ENCODE measurements at regions not wholly inside any gene's neighbourhood (a gene's known extent, or its start where the extent isn't known, plus 50 kb on each side); places are given as distances from the start of the nearest gene placed in this dataset.

- no peak for DNase-seq
These were observed 835.6 kb upstream of the GRAMD2B start for GRCh38 chr5:125587631-125588030.

GRCh38 chr5:125592856-125593255 lies 830.4 kb upstream of the GRAMD2B start:
- DNase-seq = no peak

DNA sequence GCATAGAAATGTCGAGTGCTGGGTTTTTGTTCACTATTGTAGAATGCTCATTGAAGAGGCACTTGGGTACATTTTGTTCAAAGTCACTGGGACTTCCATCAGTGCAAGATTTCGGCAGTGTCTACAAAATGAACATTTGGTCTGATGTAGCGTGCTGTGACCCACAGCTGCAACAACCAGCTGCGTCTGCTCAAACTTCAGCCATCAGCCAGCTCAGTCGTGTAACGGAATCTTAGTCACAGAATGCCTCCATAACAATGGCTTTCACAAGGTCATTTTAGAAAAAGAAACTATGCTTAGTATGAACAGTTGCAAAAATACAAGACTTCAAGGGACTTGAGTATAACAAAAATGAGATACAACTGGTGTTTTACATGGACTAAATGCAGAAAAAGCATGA lies 828.1 kb upstream of the GRAMD2B start:
- peak; percentile 65 for DNase-seq

- DNase-seq = no peak
These were observed 827.4 kb upstream of the GRAMD2B start for GRCh38 chr5:125595845-125596244.

- no peak for DNase-seq
These were observed 825.9 kb upstream of the GRAMD2B start for GRCh38 chr5:125597338-125597737.

DNA sequence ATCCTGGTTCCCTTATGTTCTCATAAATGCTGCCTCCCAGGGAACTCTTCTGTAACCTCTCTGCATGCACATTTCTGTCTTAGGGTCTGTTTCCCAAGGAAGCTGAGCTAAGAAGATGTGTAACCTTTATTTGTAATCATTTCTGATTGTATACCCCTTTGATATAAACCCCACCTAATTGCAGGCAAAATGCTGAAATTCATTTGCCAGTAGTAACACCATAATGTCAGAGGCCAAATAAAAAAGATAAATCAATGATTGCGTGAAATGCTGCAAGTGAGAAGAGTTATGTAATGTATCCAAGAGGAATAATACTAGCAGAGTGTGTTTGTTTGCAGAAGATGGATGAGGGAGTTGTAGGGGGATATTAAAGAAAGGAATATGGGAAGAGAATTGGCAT lies 822.6 kb upstream of the GRAMD2B start:
- DNase-seq = no peak

DNA sequence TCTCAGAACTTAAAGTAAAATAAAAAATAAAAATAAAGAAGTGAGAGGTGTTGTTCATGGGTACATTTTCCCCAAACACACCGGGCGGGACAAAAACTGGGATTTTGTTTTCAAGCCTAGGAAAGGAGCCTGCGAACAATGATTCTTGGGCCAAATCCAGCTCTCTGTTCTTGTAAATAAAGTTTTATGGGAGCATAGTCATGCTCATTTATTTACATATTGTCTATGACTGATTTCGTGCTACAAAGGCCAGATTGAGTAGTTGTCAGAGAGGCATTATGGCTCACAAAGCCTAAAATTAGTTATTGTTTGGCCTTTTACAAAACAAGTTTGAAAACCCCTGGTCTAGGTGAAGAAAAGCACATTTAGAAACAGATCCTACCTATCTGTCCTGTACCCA lies 821.0 kb upstream of the GRAMD2B start:
- no peak for DNase-seq

DNA sequence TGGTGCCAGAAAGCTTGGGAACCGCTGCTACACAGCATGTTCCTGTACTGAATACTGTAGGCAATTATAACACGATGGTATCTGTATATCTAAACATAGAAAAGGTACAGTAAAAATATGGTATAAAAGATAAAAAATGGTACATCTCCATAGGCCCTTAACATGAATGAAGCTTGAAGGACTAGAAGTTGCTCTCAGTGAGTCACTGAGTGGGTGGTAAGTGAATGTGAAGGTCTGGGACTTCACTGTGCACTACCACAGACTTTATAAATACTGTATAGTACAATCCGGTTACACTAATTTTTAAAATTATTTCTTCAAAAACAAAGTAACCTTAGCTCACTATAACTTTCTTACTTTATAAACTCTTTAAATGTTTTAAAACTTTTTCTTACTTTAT lies 819.9 kb upstream of the GRAMD2B start:
- DNase-seq = no peak

DNA sequence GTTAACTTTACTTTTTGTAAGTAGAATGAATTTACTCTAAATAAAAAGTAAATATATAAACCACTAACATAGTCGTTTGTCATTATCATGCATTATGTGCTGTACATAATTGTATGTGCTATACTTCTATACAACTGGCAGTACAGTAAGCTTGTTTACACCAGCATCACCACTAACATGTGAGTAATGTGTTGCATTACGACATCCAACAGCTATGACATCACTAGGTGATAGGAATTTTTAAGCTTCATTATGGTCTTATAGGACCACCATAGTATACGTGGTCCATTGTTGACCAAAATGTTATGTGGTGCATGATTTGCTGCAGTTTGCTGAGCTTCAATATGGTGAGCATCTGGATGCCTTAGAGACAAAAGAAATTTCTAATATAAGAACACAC lies 819.1 kb upstream of the GRAMD2B start:
- DNase-seq = no peak

DNA sequence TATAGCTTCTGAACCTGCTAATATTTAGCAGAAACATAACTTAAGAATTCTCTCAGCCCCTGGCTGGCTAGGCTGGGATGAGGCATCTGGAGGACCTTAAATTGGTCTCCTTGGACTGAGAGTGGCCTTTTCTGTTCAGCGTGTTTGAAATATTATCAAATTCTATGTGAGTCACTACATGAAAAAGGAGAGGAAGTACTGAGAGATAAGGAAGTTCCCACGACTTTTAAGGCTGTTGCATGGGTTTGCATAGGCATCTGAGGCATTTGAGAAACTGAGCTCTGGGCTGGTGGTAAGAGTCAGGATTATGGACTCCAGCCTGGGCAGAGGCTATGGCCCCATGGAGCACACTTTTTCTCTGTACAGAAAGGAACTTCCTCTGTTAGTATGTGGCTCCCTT lies 816.2 kb upstream of the GRAMD2B start:
- DNase-seq = no peak

DNA sequence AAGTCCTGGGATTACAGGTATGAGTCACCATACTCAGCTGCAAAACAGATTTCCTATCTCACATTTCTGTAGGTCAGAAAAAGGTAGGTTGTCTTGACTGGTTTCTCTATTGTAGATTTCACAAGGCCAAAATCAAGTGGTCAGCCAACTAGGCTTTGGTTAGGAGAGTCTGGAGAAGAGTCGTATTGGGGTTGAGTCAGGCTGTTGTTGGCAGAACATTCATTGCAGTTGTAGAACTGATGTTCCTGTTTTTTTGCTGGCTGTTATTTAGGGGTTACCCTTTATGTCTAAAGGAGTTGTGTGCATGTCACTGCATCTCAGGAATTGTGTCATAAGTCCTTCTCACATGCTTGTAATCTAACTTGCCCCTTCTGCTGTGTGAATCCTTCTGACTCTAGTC lies 814.2 kb upstream of the GRAMD2B start:
- DNase-seq = no peak

DNA sequence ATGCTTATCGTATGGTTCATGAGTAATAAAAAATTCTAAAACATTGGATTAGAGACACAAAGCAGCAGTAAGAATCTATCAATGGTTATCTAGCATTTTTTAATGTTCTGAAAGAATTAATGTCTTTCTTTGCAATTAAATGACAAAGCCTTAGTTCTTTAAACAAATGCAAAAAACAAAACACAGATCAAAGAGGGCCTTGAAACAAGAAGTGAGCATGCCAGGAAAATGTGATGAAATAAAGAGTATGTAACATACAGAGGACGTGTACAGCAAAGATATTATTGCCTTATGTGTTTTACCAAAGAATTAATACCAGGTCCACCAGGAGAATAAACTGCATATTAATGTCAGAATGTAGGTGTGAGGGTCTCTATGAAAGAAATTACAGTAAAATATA lies 812.3 kb upstream of the GRAMD2B start:
- DNase-seq = no peak

DNA sequence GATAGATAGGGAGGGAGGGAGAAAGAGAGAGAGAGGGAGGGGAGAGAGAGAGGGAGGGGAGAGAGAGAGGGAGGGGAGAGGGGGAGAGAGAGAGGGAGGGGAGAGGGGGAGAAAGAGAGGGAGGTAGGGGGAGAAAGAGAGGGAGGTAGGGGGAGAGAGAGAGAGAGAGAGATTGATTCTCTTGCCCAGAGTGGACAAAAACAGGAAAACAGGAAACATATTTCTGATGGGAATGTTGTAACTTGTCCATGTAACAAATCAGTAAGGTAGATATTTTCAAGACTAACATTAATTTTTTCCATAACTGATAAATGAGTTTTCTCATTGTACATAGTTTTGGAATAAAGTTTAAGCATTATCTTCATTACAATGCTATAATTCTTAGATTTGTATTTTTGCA lies 811.7 kb upstream of the GRAMD2B start:
- DNase-seq = no peak

DNA sequence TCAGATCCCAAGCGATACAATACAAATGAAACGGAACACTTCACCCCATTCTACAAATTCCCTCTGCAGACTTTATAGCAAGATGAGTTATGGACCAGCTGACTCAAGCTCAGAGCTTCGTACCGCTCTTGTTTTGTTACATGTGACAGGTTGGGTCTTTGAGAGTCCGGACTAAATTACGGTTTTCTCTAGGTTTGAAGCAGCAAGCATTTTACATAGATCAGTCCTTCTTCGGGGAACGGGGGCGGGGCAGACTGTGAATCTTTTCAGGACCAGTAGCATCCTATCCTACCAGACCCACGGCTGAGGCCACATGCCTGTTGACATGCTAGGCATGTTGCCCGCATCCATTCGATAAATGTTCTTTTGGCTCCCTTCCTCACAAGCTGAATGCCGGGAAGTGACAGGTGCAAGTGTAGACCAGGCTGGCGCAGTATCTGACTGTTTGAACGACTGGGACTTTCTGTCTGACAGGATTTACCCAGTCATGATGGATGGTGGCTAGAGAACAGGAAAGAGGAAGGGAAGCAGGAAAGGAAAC lies 811.0 kb upstream of the GRAMD2B start:
- DNase-seq = no peak

DNA sequence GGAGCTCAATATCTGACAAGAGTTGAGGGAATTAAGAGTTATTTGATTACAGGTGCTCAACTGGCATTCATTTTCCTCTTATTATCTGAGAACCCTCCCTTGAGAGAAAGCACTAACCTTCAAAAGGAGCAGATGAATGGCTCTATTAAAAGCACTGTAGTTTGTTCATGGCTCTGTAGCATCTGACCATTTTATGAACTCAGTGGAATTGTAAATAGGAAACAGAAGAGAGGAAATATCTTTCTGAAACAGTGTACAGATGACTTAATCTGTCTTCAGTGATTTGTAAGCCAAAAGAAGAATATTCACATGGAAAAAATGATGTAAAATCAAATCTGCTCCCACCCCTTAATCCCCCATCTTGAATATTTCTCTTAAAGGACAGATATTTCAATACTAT lies 810.4 kb upstream of the GRAMD2B start:
- no peak for DNase-seq

GRCh38 chr5:125630237-125630636 lies 793.0 kb upstream of the GRAMD2B start:
- DNase-seq = no peak

DNA sequence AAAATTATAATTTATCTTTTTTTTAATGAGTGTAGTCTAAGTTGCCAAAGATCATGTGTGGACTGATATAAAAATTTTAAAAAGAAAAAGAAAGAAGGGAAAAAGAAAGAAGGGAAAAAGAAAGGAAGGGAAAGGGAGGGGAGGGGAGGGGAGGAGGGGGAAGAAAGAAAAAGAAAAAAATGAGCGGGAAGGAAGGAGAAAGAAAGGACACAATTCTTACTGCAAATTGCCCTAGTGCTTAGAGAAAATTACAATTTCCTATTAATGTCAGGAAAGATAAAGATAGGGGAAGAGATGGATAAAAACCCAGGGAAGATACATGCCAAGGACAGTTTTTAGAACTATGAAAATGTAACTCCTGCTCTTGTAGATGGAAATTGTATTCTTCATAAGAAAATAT lies 789.7 kb upstream of the GRAMD2B start:
- no peak for DNase-seq

- DNase-seq = no peak
These were observed 788.9 kb upstream of the GRAMD2B start for GRCh38 chr5:125634216-125634835.

GRCh38 chr5:125639858-125640257 lies 783.4 kb upstream of the GRAMD2B start:
- DNase-seq = no peak

GRCh38 chr5:125652761-125653160 lies 770.4 kb upstream of the GRAMD2B start:
- no peak for DNase-seq

DNA sequence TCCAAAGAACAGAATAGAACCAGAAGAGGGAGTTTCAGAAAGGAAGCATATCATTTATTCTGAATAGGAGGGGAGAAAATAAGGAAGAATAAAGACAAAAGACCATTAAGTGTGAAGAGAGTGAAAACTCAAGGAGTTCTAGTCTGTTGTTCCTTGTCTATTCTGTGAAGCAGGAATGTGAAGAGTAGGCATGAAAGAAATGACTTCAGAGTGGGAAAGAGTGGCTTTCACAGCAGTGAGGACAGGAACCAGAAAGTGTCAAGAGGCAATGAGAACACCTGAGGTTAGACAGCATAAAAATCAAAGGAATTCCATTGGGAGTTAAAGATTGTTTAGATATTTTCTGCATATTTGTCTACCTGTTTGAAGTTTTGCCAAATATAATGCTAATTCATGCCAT lies 768.8 kb upstream of the GRAMD2B start:
- DNase-seq = no peak

- DNase-seq = no peak
These were observed 768.1 kb upstream of the GRAMD2B start for GRCh38 chr5:125655156-125655555.

GRCh38 chr5:125657936-125658335 lies 765.3 kb upstream of the GRAMD2B start:
- DNase-seq = no peak

- DNase-seq = no peak
These were observed 763.7 kb upstream of the GRAMD2B start for GRCh38 chr5:125659316-125660023.
